ENCODE measurements at regions not wholly inside any gene's neighbourhood (a gene's known extent, or its start where the extent isn't known, plus 50 kb on each side); places are given as distances from the start of the nearest gene placed in this dataset.

GRCh38 chr2:125630377-125630776 lies 1025.6 kb upstream of the GYPC start:
- Histone ChIP-seq H3F3A (ENCODE audit: insufficient read depth, low read length) (no peaks in the 10 kb centered on the region), H3K27ac (ENCODE audit: low read length) (no peak overlapping the region), H3K27me3 (replicated peaks; ENCODE audit: insufficient read depth, low read length) (no peaks in the 10 kb centered on the region), H4K20me1 (ENCODE audit: insufficient read depth, low read length) (no peaks in the 10 kb centered on the region), H3K36me3 (replicated peaks; ENCODE audit: insufficient read depth, low read length) (no peaks in the 10 kb centered on the region), H3K9ac (ENCODE audit: low read length) (no peak overlapping the region), H3K4me2 (ENCODE audit: low read depth, low read length) (no peak overlapping the region), H3K4me3 (ENCODE audit: low read length) (no peak overlapping the region), H3K4me1 (ENCODE audit: low read length) (no peaks in the 10 kb centered on the region), H3K9me3 (replicated peaks; ENCODE audit: insufficient read depth, low read length) (no peaks in the 10 kb centered on the region), H3K9me2 (replicated peaks; ENCODE audit: insufficient read depth, low read length) (no peaks in the 10 kb centered on the region), H3K79me2 (ENCODE audit: low read length) (no peaks in the 10 kb centered on the region), H2AFZ (ENCODE audit: low read length) (no peak overlapping the region)
- TF ChIP-seq CTCF (IDR thresholded peaks at IDR 0.05; ENCODE audit: low read length) (no peak), EZH2phosphoT487 (IDR thresholded peaks at IDR 0.05; ENCODE audit: low read length) (no peak), EZH2 (optimal IDR thresholded peaks at IDR 0.05; ENCODE audit: low read depth, low read length) (no peak)
- no peak for DNase-seq

- TF ChIP-seq EZH2 (optimal IDR thresholded peaks at IDR 0.05; ENCODE audit: low read depth, low read length) (no peak), CTCF (IDR thresholded peaks at IDR 0.05; ENCODE audit: low read length) (no peak), EZH2phosphoT487 (IDR thresholded peaks at IDR 0.05; ENCODE audit: low read length) (no peak)
- H4K20me1 ChIP-seq (ENCODE audit: insufficient read depth, low read length) = no peaks in the 10 kb centered on the region
- H3K9ac ChIP-seq (ENCODE audit: low read length) = no peak overlapping the region
These were observed 1021.3 kb upstream of the GYPC start for GRCh38 chr2:125634662-125635061.

GRCh38 chr2:125638345-125638744 lies 1017.6 kb upstream of the GYPC start:
- H3K4me2 ChIP-seq (ENCODE audit: low read depth, low read length) = no peak overlapping the region
- no peak for DNase-seq
- no peak overlapping the region for H3K27ac ChIP-seq (ENCODE audit: low read length)
- no peaks in the 10 kb centered on the region for H3F3A ChIP-seq (ENCODE audit: insufficient read depth, low read length)
- TF ChIP-seq CTCF (IDR thresholded peaks at IDR 0.05; ENCODE audit: low read length) = no peak
- TF ChIP-seq EZH2phosphoT487 (IDR thresholded peaks at IDR 0.05; ENCODE audit: low read length) = no peak
- no peak for TF ChIP-seq EZH2 (optimal IDR thresholded peaks at IDR 0.05; ENCODE audit: low read depth, low read length)
- no peak overlapping the region for H3K4me3 ChIP-seq (ENCODE audit: low read length)
- no peaks in the 10 kb centered on the region for H3K27me3 ChIP-seq (replicated peaks; ENCODE audit: insufficient read depth, low read length)
- H3K9me3 ChIP-seq (replicated peaks; ENCODE audit: insufficient read depth, low read length) = no peaks in the 10 kb centered on the region
- no peaks in the 10 kb centered on the region for H4K20me1 ChIP-seq (ENCODE audit: insufficient read depth, low read length)
- H3K4me1 ChIP-seq (ENCODE audit: low read length) = peaks cover 26% of the 10 kb centered on the region
- no peaks in the 10 kb centered on the region for H3K9me2 ChIP-seq (replicated peaks; ENCODE audit: insufficient read depth, low read length)
- no peak overlapping the region for H2AFZ ChIP-seq (ENCODE audit: low read length)
- no peaks in the 10 kb centered on the region for H3K79me2 ChIP-seq (ENCODE audit: low read length)
- H3K9ac ChIP-seq (ENCODE audit: low read length) = no peak overlapping the region
- H3K36me3 ChIP-seq (replicated peaks; ENCODE audit: insufficient read depth, low read length) = no peaks in the 10 kb centered on the region

More at GRCh38 chr2:125634662-125635061, 1021.3 kb upstream of the GYPC start:
- Histone ChIP-seq H3K36me3 (replicated peaks; ENCODE audit: insufficient read depth, low read length) (no peaks in the 10 kb centered on the region), H2AFZ (ENCODE audit: low read length) (no peak overlapping the region), H3K9me2 (replicated peaks; ENCODE audit: insufficient read depth, low read length) (no peaks in the 10 kb centered on the region), H3F3A (ENCODE audit: insufficient read depth, low read length) (no peaks in the 10 kb centered on the region), H3K4me3 (ENCODE audit: low read length) (no peak overlapping the region), H3K27ac (ENCODE audit: low read length) (no peak overlapping the region), H3K9me3 (replicated peaks; ENCODE audit: insufficient read depth, low read length) (no peaks in the 10 kb centered on the region), H3K4me1 (ENCODE audit: low read length) (peaks cover 26% of the 10 kb centered on the region), H3K79me2 (ENCODE audit: low read length) (no peaks in the 10 kb centered on the region), H3K4me2 (ENCODE audit: low read depth, low read length) (no peak overlapping the region), H3K27me3 (replicated peaks; ENCODE audit: insufficient read depth, low read length) (no peaks in the 10 kb centered on the region)
- DNase-seq = no peak
